ENCODE measurements at regions not wholly inside any gene's neighbourhood (a gene's known extent, or its start where the extent isn't known, plus 50 kb on each side); places are given as distances from the start of the nearest gene placed in this dataset.

- TF ChIP-seq CTCF (IDR thresholded peaks at IDR 0.05) (no peak), POLR2AphosphoS5 (IDR thresholded peaks at IDR 0.05) (no peak), POLR2A (IDR thresholded peaks at IDR 0.05) (no peak)
Measured at GRCh38 chr1:201663491-201664113, 124.7 kb downstream of the NAV1 start.
